HepG2 (cell line): ENCODE measurements at regions not wholly inside any gene's neighbourhood (a gene's known extent, or its start where the extent isn't known, plus 50 kb on each side); places are given as distances from the start of the nearest gene placed in this dataset.

Source experiments
- ATAC-seq: fragments of 200-7000 bp; cut with Tn5 transposase; 3 replicates; pipeline ENCODE4 v1.9.1; 2020; ENCODE audit warnings: mild to moderate bottlenecking, moderate library complexity
- BruUV-seq: library from RNA; stranded (reverse); fragments of 400-500 nt; replicated peaks from 2 replicates; lab custom pipeline; 2021; lab: Mats Ljungman, UMichigan
- CTCF ChIA-PET: fragments of 300-600 bp; formaldehyde crosslinking; extraction: SDS; loops from one replicate; lab custom pipeline; 2021; ENCODE audit warnings: low total read pairs, inconsistent platforms, low intra/inter-chr PET ratio; lab: Yijun Ruan, JAX
- POLR2A ChIA-PET: fragments of 350-600 bp; sonication (Branson Sonifier 250); formaldehyde crosslinking; loops from one replicate; lab custom pipeline; 2020; ENCODE audit warnings: antibody characterized with exemption, inconsistent platforms; lab: Yijun Ruan, JAX
- DNase-seq: peaks from one replicate; pipeline ENCODE4 v3.0.0-alpha.2; 2015; ENCODE audit warnings: low spot score
- FAIRE-seq: peaks from 3 replicates; lab custom pipeline; 2011; peaks lifted over from hg19 to GRCh38; lab: Jason Lieb, UNC
- H2AFZ ChIP-seq: one replicate; pipeline ENCODE4 v1.6.1; 2011; ENCODE audit warnings: low read length, inconsistent platforms
- H3K27ac ChIP-seq: fragments of 300-600 bp; 3 replicates; pipeline ENCODE4 v1.8.0; 2011; ENCODE audit warnings: mixed run types, mild to moderate bottlenecking, mixed read lengths, low read length, inconsistent platforms; ENCODE audit not compliant: insufficient read depth; ENCODE audit errors: extremely low read length
- H3K27me3 ChIP-seq, 2 experiments: fragments of 200-600 bp in 1 of 2; 2 replicates in 1 of 2; 3 replicates in 1 of 2; pipeline versions ENCODE4 v1.6.0 to v1.8.0; 2011; ENCODE audit warnings: low read length in 2 of 2, mild to moderate bottlenecking in 2 of 2, moderate library complexity in 2 of 2, inconsistent platforms in 1 of 2; ENCODE audit not compliant: insufficient read depth in 2 of 2, control insufficient read depth in 1 of 2
- H3K36me3 ChIP-seq, 2 experiments: fragments of 200-600 bp in 1 of 2; replicated peaks in 1 of 2; 2 replicates in 1 of 2; 3 replicates in 1 of 2; pipeline versions ENCODE4 v1.5.1 to v1.8.0; 2011; ENCODE audit warnings: low read length in 2 of 2, inconsistent platforms in 1 of 2; ENCODE audit not compliant: insufficient read depth in 2 of 2, control insufficient read depth in 1 of 2
- H3K4me1 ChIP-seq: 2 replicates; pipeline ENCODE4 v1.5.1; 2012; ENCODE audit warnings: low read length, inconsistent platforms; ENCODE audit not compliant: insufficient read depth
- H3K4me2 ChIP-seq: 2 replicates; pipeline ENCODE4 v1.6.0; 2011; ENCODE audit warnings: low read depth, low read length, inconsistent platforms
- H3K4me3 ChIP-seq, 3 experiments: fragments of 200-600 bp in 1 of 3; sonication (generic), shearing (Covaris generic) in 1 of 3; replicated peaks in 1 of 3; 2 replicates each; pipeline ENCODE4 v1.5.1; 2011 to 2016; ENCODE audit warnings: low read length in 3 of 3, inconsistent platforms in 2 of 3, low read depth in 2 of 3, mild to moderate bottlenecking in 2 of 3, control low read depth in 1 of 3, mixed read lengths in 1 of 3; ENCODE audit not compliant: insufficient read depth in 1 of 3
- H3K79me2 ChIP-seq: one replicate; pipeline ENCODE4 v1.6.1; 2011; ENCODE audit warnings: low read length, inconsistent platforms; ENCODE audit not compliant: insufficient read depth
- H3K9ac ChIP-seq: 2 replicates; pipeline ENCODE4 v1.6.0; 2011; ENCODE audit warnings: mild to moderate bottlenecking, low read depth, low read length, inconsistent platforms; ENCODE audit not compliant: insufficient read depth
- H3K9me3 ChIP-seq: 2 replicates; pipeline ENCODE4 v1.5.1; 2012; ENCODE audit warnings: mild to moderate bottlenecking, low read length
- H4K20me1 ChIP-seq: 2 replicates; pipeline ENCODE4 v1.6.0; 2011; ENCODE audit warnings: inconsistent platforms, mild to moderate bottlenecking, low read length, moderate library complexity; ENCODE audit not compliant: insufficient read depth
- LCORL ChIP-seq, 2 experiments: fragments of 450-650 bp in 1 of 2; sonication (generic) in 1 of 2; formaldehyde crosslinking in 1 of 2; IDR thresholded peaks; 2 replicates each; pipeline versions ENCODE4 v1.5.0 to v1.6.1; 2017 to 2020; ENCODE audit warnings: antibody characterized with exemption in 1 of 2, missing genetic modification reagents in 1 of 2
- YY1 ChIP-seq: IDR thresholded peaks from 2 replicates; pipeline ENCODE4 v1.6.1; 2011; ENCODE audit warnings: low read length, low read depth, moderate library complexity, mild to moderate bottlenecking; ENCODE audit not compliant: insufficient read depth, insufficient replicate concordance
- ZFY ChIP-seq: sonication (generic); formaldehyde crosslinking; IDR thresholded peaks from 2 replicates; pipeline ENCODE4 v1.4.0; 2020; ENCODE audit warnings: missing genetic modification reagents
- ZNF329 ChIP-seq: sonication (generic); formaldehyde crosslinking; IDR thresholded peaks from 2 replicates; pipeline ENCODE4 v1.9.0; 2021; ENCODE audit warnings: low read depth, mild to moderate bottlenecking, missing genetic modification reagents
- ZNF563 ChIP-seq: sonication (generic); formaldehyde crosslinking; IDR thresholded peaks from 2 replicates; pipeline ENCODE4 v1.8.0; 2022; ENCODE audit warnings: mild to moderate bottlenecking, moderate library complexity, missing genetic modification reagents
- WGBS: methylation state at CpG from one replicate; pipeline ENCODE4 v1.1.6; 2017; ENCODE audit warnings: low lambda C conversion rate; 5-methylcytosine and 5-hydroxymethylcytosine counted together
- in situ Hi-C: cut with HindIII; loops from 2 replicates; pipeline ENCODE4 v1.10.0; 2017; ENCODE audit warnings: low pct_unique_long_range_greater_than_20kb; ENCODE audit not compliant: extremely low pct_ligation_motif_present
- intact Hi-C: fragments of 100-400 bp; cut with micrococcal nuclease; formaldehyde crosslinking; loops from one replicate; pipeline ENCODE4 v1.10.0; 2022; ENCODE audit not compliant: unreplicated experiment
- TF ChIP-seq, protein P1 (sequence below): IDR thresholded peaks from 2 replicates; pipeline ENCODE4 v1.6.1; 2016; ENCODE audit warnings: low read depth
- TF ChIP-seq, protein P2 (sequence below): sonication (generic); formaldehyde crosslinking; IDR thresholded peaks from 2 replicates; pipeline ENCODE4 v1.4.0; 2020; ENCODE audit warnings: missing genetic modification reagents
- TF ChIP-seq, protein P3 (sequence below): sonication (generic); formaldehyde crosslinking; IDR thresholded peaks from 2 replicates; pipeline ENCODE4 v1.4.0; 2020; ENCODE audit warnings: missing genetic modification reagents
- TF ChIP-seq, protein P4 (sequence below): fragments of 450-650 bp; IDR thresholded peaks from 2 replicates; pipeline ENCODE4 v1.6.1; 2017; ENCODE audit warnings: mild to moderate bottlenecking
- TF ChIP-seq, protein P5 (sequence below): sonication (generic); formaldehyde crosslinking; IDR thresholded peaks from 2 replicates; pipeline ENCODE4 v1.8.0; 2022; ENCODE audit warnings: mild to moderate bottlenecking, missing genetic modification reagents; ENCODE audit not compliant: insufficient replicate concordance
- TF ChIP-seq, protein P6 (sequence below): sonication (generic); formaldehyde crosslinking; IDR thresholded peaks from 2 replicates; pipeline ENCODE4 v1.8.1; 2023; ENCODE audit warnings: mild to moderate bottlenecking, inconsistent platforms, moderate library complexity, missing genetic modification reagents, borderline replicate concordance

DNA sequence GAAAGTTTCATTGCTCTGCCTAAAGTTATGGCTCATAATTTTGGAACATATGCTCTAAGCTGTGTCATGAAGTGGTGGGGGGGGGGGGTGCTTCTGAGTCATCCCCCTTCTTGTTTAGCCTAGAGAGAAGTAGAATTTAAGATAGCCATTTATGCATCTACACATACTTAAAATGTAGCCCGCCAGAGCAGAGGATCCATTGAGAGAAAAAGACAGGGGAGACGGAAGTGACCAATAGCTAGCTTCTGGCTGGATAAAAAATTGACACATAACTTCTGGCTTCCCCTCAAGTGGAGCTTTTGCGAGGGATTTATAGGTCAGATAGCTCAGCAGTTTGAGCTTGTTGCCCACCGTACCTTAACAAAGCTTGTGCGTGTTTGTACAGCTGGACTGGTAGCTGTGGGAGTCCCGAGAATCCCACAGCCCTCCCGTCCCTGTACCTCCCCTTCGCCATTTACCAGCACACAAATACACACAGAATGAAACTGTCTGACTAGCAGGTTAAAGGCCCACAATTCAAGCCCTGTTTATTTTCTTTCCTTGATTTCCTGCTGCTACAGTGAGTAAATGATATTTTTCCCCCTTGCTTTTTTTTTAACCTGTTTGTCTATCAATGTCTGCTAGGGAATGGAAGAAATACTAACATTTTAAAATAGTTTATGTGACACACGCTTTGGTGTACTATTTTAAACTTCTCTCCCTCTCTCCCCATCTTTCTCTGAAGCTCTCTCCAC, 232.6 kb upstream of the FERD3L start:
- Histone ChIP-seq H3K4me2 (no peak overlapping the region), H3K27ac (no peak overlapping the region), H4K20me1 (no peaks in the 10 kb centered on the region), H3K79me2 (no peaks in the 10 kb centered on the region), H2AFZ (no peak overlapping the region), H3K27me3 (no peaks in the 10 kb centered on the region), H3K36me3 (no peaks in the 10 kb centered on the region), H3K9me3 (no peaks in the 10 kb centered on the region), H3K4me1 (no peaks in the 10 kb centered on the region), H3K4me3 (no peak overlapping the region), H3K9ac (no peak overlapping the region)
- intact Hi-C loops: no loop called here
- BruUV-seq: no TSS peak
- 8% methylated on average over 8 of the region's 9 CpGs for WGBS
- FAIRE-seq (no peak), DNase-seq (no peak), ATAC-seq (no peak)
- in situ Hi-C loops: no loop called here
- ChIA-PET CTCF (no interaction called here), POLR2A (no interaction called here)
- TF ChIP-seq, protein P1, sequence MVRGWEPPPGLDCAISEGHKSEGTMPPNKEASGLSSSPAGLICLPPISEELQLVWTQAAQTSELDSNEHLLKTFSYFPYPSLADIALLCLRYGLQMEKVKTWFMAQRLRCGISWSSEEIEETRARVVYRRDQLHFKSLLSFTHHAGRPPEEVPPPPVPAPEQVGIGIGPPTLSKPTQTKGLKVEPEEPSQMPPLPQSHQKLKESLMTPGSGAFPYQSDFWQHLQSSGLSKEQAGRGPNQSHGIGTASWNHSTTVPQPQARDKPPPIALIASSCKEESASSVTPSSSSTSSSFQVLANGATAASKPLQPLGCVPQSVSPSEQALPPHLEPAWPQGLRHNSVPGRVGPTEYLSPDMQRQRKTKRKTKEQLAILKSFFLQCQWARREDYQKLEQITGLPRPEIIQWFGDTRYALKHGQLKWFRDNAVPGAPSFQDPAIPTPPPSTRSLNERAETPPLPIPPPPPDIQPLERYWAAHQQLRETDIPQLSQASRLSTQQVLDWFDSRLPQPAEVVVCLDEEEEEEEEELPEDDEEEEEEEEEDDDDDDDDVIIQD (CRISPR knock-in tag): no peak
- TF ChIP-seq ZFY (no peak), YY1 (no peak), ZNF563 (CRISPR knock-in tag) (no peak), LCORL (IDR thresholded peaks at IDR 0.05) (no peak), LCORL (CRISPR knock-in tag; IDR thresholded peaks at IDR 0.05) (no peak), ZNF329 (CRISPR knock-in tag) (no peak)
- TF ChIP-seq, protein P2, sequence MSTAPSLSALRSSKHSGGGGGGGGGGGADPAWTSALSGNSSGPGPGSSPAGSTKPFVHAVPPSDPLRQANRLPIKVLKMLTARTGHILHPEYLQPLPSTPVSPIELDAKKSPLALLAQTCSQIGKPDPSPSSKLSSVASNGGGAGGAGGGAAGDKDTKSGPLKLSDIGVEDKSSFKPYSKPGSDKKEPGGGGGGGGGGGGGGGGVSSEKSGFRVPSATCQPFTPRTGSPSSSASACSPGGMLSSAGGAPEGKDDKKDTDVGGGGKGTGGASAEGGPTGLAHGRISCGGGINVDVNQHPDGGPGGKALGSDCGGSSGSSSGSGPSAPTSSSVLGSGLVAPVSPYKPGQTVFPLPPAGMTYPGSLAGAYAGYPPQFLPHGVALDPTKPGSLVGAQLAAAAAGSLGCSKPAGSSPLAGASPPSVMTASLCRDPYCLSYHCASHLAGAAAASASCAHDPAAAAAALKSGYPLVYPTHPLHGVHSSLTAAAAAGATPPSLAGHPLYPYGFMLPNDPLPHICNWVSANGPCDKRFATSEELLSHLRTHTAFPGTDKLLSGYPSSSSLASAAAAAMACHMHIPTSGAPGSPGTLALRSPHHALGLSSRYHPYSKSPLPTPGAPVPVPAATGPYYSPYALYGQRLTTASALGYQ (CRISPR knock-in tag): no peak
- TF ChIP-seq, protein P3, sequence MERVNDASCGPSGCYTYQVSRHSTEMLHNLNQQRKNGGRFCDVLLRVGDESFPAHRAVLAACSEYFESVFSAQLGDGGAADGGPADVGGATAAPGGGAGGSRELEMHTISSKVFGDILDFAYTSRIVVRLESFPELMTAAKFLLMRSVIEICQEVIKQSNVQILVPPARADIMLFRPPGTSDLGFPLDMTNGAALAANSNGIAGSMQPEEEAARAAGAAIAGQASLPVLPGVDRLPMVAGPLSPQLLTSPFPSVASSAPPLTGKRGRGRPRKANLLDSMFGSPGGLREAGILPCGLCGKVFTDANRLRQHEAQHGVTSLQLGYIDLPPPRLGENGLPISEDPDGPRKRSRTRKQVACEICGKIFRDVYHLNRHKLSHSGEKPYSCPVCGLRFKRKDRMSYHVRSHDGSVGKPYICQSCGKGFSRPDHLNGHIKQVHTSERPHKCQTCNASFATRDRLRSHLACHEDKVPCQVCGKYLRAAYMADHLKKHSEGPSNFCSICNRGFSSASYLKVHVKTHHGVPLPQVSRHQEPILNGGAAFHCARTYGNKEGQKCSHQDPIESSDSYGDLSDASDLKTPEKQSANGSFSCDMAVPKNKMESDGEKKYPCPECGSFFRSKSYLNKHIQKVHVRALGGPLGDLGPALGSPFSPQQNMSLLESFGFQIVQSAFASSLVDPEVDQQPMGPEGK: no peak
- TF ChIP-seq, protein P4, sequence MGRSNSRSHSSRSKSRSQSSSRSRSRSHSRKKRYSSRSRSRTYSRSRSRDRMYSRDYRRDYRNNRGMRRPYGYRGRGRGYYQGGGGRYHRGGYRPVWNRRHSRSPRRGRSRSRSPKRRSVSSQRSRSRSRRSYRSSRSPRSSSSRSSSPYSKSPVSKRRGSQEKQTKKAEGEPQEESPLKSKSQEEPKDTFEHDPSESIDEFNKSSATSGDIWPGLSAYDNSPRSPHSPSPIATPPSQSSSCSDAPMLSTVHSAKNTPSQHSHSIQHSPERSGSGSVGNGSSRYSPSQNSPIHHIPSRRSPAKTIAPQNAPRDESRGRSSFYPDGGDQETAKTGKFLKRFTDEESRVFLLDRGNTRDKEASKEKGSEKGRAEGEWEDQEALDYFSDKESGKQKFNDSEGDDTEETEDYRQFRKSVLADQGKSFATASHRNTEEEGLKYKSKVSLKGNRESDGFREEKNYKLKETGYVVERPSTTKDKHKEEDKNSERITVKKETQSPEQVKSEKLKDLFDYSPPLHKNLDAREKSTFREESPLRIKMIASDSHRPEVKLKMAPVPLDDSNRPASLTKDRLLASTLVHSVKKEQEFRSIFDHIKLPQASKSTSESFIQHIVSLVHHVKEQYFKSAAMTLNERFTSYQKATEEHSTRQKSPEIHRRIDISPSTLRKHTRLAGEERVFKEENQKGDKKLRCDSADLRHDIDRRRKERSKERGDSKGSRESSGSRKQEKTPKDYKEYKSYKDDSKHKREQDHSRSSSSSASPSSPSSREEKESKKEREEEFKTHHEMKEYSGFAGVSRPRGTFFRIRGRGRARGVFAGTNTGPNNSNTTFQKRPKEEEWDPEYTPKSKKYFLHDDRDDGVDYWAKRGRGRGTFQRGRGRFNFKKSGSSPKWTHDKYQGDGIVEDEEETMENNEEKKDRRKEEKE: no peak
- TF ChIP-seq, protein P5, sequence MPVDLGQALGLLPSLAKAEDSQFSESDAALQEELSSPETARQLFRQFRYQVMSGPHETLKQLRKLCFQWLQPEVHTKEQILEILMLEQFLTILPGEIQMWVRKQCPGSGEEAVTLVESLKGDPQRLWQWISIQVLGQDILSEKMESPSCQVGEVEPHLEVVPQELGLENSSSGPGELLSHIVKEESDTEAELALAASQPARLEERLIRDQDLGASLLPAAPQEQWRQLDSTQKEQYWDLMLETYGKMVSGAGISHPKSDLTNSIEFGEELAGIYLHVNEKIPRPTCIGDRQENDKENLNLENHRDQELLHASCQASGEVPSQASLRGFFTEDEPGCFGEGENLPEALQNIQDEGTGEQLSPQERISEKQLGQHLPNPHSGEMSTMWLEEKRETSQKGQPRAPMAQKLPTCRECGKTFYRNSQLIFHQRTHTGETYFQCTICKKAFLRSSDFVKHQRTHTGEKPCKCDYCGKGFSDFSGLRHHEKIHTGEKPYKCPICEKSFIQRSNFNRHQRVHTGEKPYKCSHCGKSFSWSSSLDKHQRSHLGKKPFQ: no peak
- TF ChIP-seq, protein P6, sequence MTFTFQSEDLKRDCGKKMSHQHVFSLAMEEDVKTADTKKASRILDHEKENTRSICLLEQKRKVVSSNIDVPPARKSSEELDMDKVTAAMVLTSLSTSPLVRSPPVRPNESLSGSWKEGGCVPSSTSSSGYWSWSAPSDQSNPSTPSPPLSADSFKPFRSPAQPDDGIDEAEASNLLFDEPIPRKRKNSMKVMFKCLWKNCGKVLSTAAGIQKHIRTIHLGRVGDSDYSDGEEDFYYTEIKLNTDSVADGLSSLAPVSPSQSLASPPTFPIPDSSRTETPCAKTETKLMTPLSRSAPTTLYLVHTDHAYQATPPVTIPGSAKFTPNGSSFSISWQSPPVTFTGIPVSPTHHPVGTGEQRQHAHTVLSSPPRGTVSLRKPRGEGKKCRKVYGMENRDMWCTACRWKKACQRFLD (CRISPR knock-in tag): no peak
